ENCODE measurements at regions not wholly inside any gene's neighbourhood (a gene's known extent, or its start where the extent isn't known, plus 50 kb on each side); places are given as distances from the start of the nearest gene placed in this dataset.

DNA sequence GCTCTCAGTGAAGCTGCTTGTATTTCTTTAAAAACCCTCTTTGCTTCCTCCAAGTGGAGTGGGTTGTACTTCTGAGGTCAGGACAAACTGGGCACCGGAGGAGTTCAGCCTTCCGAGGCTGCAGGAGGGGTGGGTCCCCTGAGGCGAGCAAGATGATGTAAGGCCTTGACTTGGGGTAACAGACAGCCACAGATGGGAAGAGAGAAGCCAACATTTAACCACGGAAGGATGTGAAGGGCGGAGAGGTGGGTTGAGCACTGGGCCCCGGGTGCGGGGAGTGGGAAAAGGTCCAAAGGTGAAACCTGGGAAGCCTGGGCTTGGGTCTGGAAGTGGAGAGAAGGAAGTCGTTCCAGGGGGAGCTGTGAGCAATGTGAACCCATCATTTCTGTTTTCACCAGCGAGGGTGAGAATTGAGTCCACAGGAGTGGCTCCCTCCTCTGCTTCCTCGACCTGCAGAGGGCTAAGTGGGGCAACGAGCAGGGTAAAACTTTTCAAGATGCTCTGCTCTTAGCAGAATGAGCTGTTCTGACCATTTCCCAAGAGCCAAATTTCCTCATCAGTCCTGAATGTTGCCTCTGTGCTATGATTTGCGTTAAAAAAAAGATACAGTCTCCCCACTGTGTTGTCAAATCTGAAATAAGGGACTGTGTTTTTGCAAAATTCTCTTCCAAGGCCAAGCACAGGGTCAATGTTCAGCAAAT, 137.7 kb upstream of the CRHR1 start:
- TF ChIP-seq, protein P1, sequence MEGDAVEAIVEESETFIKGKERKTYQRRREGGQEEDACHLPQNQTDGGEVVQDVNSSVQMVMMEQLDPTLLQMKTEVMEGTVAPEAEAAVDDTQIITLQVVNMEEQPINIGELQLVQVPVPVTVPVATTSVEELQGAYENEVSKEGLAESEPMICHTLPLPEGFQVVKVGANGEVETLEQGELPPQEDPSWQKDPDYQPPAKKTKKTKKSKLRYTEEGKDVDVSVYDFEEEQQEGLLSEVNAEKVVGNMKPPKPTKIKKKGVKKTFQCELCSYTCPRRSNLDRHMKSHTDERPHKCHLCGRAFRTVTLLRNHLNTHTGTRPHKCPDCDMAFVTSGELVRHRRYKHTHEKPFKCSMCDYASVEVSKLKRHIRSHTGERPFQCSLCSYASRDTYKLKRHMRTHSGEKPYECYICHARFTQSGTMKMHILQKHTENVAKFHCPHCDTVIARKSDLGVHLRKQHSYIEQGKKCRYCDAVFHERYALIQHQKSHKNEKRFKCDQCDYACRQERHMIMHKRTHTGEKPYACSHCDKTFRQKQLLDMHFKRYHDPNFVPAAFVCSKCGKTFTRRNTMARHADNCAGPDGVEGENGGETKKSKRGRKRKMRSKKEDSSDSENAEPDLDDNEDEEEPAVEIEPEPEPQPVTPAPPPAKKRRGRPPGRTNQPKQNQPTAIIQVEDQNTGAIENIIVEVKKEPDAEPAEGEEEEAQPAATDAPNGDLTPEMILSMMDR (conservative IDR thresholded peaks at IDR 0.05; ENCODE audit: low read depth, low read length): no peak
- no peak for TF ChIP-seq EZH2 (IDR thresholded peaks at IDR 0.05; ENCODE audit: low read length, unreplicated experiment)
